Karpas-422 (cell line): ENCODE measurements at regions not wholly inside any gene's neighbourhood (a gene's known extent, or its start where the extent isn't known, plus 50 kb on each side); places are given as distances from the start of the nearest gene placed in this dataset.
"Not testable (repeated sequence)": the region's sequence is repeated elsewhere in the genome, so short reads cannot be mapped to it uniquely, and the experiment has no call there.

Source experiments
- DNase-seq: peaks from one replicate; pipeline ENCODE4 v3.0.0-alpha.2; 2015
- H2AFZ ChIP-seq: fragments of 200-600 bp; sonication (generic); 2 replicates; pipeline ENCODE4 v1.6.1; 2014; ENCODE audit warnings: antibody characterized with exemption, low read length, mixed read lengths
- H3K27ac ChIP-seq: fragments of 200-600 bp; sonication (generic); 2 replicates; pipeline ENCODE4 v1.5.1; 2014; ENCODE audit warnings: mild to moderate bottlenecking, low read length, moderate library complexity
- H3K27me3 ChIP-seq: fragments of 200-600 bp; sonication (generic); 2 replicates; pipeline ENCODE4 v1.6.1; 2014; ENCODE audit warnings: low read length, mixed read lengths
- H3K36me3 ChIP-seq: fragments of 200-600 bp; sonication (generic); 2 replicates; pipeline ENCODE4 v1.6.1; 2014; ENCODE audit warnings: low read length, mixed read lengths; ENCODE audit not compliant: insufficient read depth
- H3K4me1 ChIP-seq: fragments of 200-600 bp; sonication (generic); 2 replicates; pipeline ENCODE4 v1.6.1; 2014; ENCODE audit warnings: mild to moderate bottlenecking, low read length, mixed read lengths
- H3K4me2 ChIP-seq: fragments of 200-600 bp; sonication (generic); 2 replicates; pipeline ENCODE4 v1.6.1; 2014; ENCODE audit warnings: low read length, low read depth, mild to moderate bottlenecking; ENCODE audit not compliant: poor library complexity, severe bottlenecking
- H3K4me3 ChIP-seq: fragments of 200-600 bp; sonication (generic); 2 replicates; pipeline ENCODE4 v1.5.1; 2014; ENCODE audit warnings: mild to moderate bottlenecking, antibody characterized with exemption, low read length, mixed read lengths
- H3K79me2 ChIP-seq: fragments of 200-600 bp; sonication (generic); 2 replicates; pipeline ENCODE4 v1.6.1; 2014; ENCODE audit warnings: mild to moderate bottlenecking, low read length, mixed read lengths
- H3K9ac ChIP-seq: fragments of 200-600 bp; sonication (generic); 2 replicates; pipeline ENCODE4 v1.6.0; 2014; ENCODE audit warnings: low read length
- H3K9me2 ChIP-seq: fragments of 200-600 bp; sonication (generic), shearing (Covaris generic); replicated peaks from 2 replicates; pipeline ENCODE4 v1.6.0; 2014; ENCODE audit warnings: mild to moderate bottlenecking, low read length, moderate library complexity; ENCODE audit not compliant: insufficient read depth
- H3K9me3 ChIP-seq: fragments of 300-700, 200-600 bp; sonication (generic); 2 replicates; pipeline ENCODE4 v1.6.1; 2014; ENCODE audit warnings: low read length, mixed read lengths
- H4K20me1 ChIP-seq: fragments of 200-600 bp; sonication (generic); 2 replicates; pipeline ENCODE4 v1.6.1; 2014; ENCODE audit warnings: mild to moderate bottlenecking, antibody characterized with exemption, low read length, low read depth; ENCODE audit not compliant: insufficient read depth

DNA sequence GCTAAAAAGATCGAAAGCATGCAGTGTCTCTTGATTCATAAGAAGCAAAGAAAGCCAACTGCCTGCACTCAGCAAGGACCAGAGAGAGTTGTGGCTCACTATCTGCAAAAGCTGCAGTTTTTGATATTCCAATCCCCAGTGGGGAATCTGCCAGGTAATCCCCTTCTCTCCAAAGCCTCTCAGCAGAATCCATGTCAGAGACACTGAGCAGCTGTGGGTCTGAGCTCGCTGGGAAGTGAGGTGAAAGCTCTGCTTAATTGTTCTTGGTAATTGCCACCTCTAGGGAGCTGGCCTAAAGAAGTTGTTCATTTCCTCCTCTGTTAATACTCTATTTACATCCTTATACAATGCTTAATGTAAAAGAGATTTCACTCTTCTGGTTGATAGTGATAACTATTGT is 261.3 kb upstream of the LRRC4C start:
- DNase-seq = no peak

GRCh38 chr11:41728161-41728560 is 268.7 kb upstream of the LRRC4C start:
- not testable (repeated sequence) for H3K36me3 ChIP-seq, H3K27ac ChIP-seq, H3K4me3 ChIP-seq, DNase-seq, H3K4me2 ChIP-seq, H3K9me3 ChIP-seq, H4K20me1 ChIP-seq, H3K9me2 ChIP-seq, H3K9ac ChIP-seq, H2AFZ ChIP-seq, H3K4me1 ChIP-seq, H3K27me3 ChIP-seq, H3K79me2 ChIP-seq

More for the DNA sequence above, 261.3 kb upstream of the LRRC4C start:
- peaks cover 9% of the 10 kb centered on the region for H3K9me3 ChIP-seq
- no peak overlapping the region for H3K4me2 ChIP-seq
- H4K20me1 ChIP-seq = no peaks in the 10 kb centered on the region
- no peak overlapping the region for H3K4me3 ChIP-seq
- H3K9ac ChIP-seq = no peak overlapping the region
- H3K36me3 ChIP-seq = no peaks in the 10 kb centered on the region
- no peak overlapping the region for H2AFZ ChIP-seq
- H3K4me1 ChIP-seq = no peaks in the 10 kb centered on the region
- no peaks in the 10 kb centered on the region for H3K79me2 ChIP-seq
- H3K27me3 ChIP-seq = no peaks in the 10 kb centered on the region
- no peak overlapping the region for H3K27ac ChIP-seq
- H3K9me2 ChIP-seq = no peaks in the 10 kb centered on the region

- H3K9me3 ChIP-seq = peaks cover 13% of the 10 kb centered on the region; the same call in 1 of the 2 replicates
- H3K4me1 ChIP-seq = no peaks in the 10 kb centered on the region
- no peak overlapping the region for H3K4me3 ChIP-seq
- H3K27ac ChIP-seq = no peak overlapping the region
- no peak overlapping the region for H3K9ac ChIP-seq
- H3K27me3 ChIP-seq = no peaks in the 10 kb centered on the region
- no peak overlapping the region for H3K4me2 ChIP-seq
- no peaks in the 10 kb centered on the region for H3K79me2 ChIP-seq
- no peak overlapping the region for H2AFZ ChIP-seq
- no peaks in the 10 kb centered on the region for H3K9me2 ChIP-seq
- no peak for DNase-seq
- H4K20me1 ChIP-seq = no peaks in the 10 kb centered on the region
- no peaks in the 10 kb centered on the region for H3K36me3 ChIP-seq
Measured at GRCh38 chr11:41775296-41775695, 315.8 kb upstream of the LRRC4C start.

GRCh38 chr11:41779401-41779960 is 320.0 kb upstream of the LRRC4C start:
- H3K4me3 ChIP-seq = no peak overlapping the region
- peaks cover 16% of the 10 kb centered on the region; the same call in 1 of the 2 replicates for H3K9me3 ChIP-seq
- H2AFZ ChIP-seq = no peak overlapping the region
- DNase-seq = no peak
- no peaks in the 10 kb centered on the region for H3K36me3 ChIP-seq
- H4K20me1 ChIP-seq = no peaks in the 10 kb centered on the region
- H3K9me2 ChIP-seq = no peaks in the 10 kb centered on the region
- H3K4me2 ChIP-seq = no peak overlapping the region
- H3K27ac ChIP-seq = no peak overlapping the region
- H3K79me2 ChIP-seq = no peaks in the 10 kb centered on the region
- no peaks in the 10 kb centered on the region for H3K27me3 ChIP-seq
- no peak overlapping the region for H3K9ac ChIP-seq
- H3K4me1 ChIP-seq = no peaks in the 10 kb centered on the region

DNA sequence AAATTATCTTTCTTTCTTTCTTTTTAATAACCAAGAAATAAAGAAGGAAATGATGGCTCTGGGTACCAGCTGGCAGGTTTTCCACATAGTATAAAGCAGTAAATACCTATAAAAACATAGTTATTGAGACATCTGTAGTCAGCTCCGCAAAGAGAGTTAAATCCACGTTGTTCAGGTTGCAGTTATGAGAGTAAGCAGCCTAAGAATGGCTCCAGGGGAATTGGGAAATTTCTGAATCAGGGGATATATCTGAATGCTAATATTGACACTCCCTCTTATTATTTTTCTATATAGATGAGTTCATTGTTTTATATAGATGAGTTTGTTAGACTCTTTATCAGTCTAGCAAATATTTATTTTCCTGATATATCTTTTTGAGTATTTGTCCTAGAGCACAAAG is 322.0 kb upstream of the LRRC4C start:
- H3K4me3 ChIP-seq = no peak overlapping the region
- H3K36me3 ChIP-seq = no peaks in the 10 kb centered on the region
- no peak overlapping the region for H3K4me2 ChIP-seq
- no peak overlapping the region for H3K27ac ChIP-seq
- no peaks in the 10 kb centered on the region for H3K4me1 ChIP-seq
- no peaks in the 10 kb centered on the region for H4K20me1 ChIP-seq
- peaks cover 22% of the 10 kb centered on the region for H3K9me3 ChIP-seq
- DNase-seq = no peak
- H3K79me2 ChIP-seq = no peaks in the 10 kb centered on the region
- no peaks in the 10 kb centered on the region for H3K9me2 ChIP-seq
- H2AFZ ChIP-seq = no peak overlapping the region
- H3K9ac ChIP-seq = no peak overlapping the region
- no peaks in the 10 kb centered on the region for H3K27me3 ChIP-seq

DNA sequence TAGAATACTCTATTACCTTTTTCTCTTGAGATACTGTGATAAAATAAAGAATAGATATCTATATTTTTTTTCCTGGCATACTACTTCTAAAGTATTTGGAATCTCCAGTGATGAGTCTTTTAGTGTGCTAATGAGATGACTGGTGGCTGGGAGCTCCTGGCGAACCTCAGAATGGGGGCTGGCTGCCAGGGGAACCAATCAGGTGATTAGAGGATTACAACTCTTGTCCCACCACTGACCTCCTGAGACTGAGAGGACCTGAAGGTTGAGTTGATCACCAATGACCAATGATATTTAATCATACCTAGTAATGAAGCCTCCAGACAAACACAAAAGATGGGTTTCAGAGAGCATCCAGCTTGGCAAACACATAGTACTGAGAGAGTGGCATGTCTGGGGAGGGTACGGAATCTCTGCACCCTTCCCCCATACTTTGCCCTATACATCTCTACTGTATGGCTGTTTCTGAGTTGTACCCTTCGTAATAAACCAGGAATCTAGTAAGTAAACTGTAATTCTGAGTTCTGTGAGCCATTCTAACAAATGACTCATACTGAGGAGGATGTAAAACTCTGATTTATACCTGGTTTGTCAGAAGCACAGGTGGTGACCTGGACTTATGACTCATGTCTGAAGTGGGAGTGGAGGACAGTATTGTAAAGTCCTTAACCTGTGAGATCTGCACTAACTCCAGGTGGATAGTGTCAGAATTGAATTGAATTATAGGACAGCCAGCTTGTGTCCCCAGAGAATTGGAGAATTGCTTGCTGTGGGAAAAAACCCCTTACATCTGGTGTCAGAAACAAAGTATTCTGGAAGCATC is 325.3 kb upstream of the LRRC4C start:
- H3K36me3 ChIP-seq = no peaks in the 10 kb centered on the region

GRCh38 chr11:41786087-41786486 is 326.6 kb upstream of the LRRC4C start:
- H3K27ac ChIP-seq = no peak overlapping the region
- no peaks in the 10 kb centered on the region for H3K4me1 ChIP-seq
- H3K9ac ChIP-seq = no peak overlapping the region
- H3K9me3 ChIP-seq = peaks cover 29% of the 10 kb centered on the region
- no peak overlapping the region for H3K4me2 ChIP-seq
- no peaks in the 10 kb centered on the region for H3K36me3 ChIP-seq
- H3K9me2 ChIP-seq = no peaks in the 10 kb centered on the region
- no peak overlapping the region for H2AFZ ChIP-seq
- no peaks in the 10 kb centered on the region for H4K20me1 ChIP-seq
- H3K27me3 ChIP-seq = no peaks in the 10 kb centered on the region
- no peaks in the 10 kb centered on the region for H3K79me2 ChIP-seq
- DNase-seq = no peak
- no peak overlapping the region for H3K4me3 ChIP-seq

More for the DNA sequence above, 325.3 kb upstream of the LRRC4C start:
- Histone ChIP-seq H3K9ac (no peak overlapping the region), H3K4me1 (no peaks in the 10 kb centered on the region), H3K4me2 (no peak overlapping the region), H4K20me1 (no peaks in the 10 kb centered on the region), H3K79me2 (no peaks in the 10 kb centered on the region), H3K9me2 (no peaks in the 10 kb centered on the region), H3K9me3 (peaks cover 18% of the 10 kb centered on the region), H3K27me3 (no peaks in the 10 kb centered on the region), H3K27ac (no peak overlapping the region), H3K4me3 (no peak overlapping the region), H2AFZ (no peak overlapping the region)
- DNase-seq = no peak

- Histone ChIP-seq H3K79me2 (no peaks in the 10 kb centered on the region), H3K36me3 (no peaks in the 10 kb centered on the region), H4K20me1 (no peaks in the 10 kb centered on the region), H3K27ac (no peak overlapping the region), H3K27me3 (no peaks in the 10 kb centered on the region), H3K4me3 (no peak overlapping the region), H3K9me2 (no peaks in the 10 kb centered on the region), H3K9me3 (peaks cover 25% of the 10 kb centered on the region), H3K9ac (no peak overlapping the region), H2AFZ (no peak overlapping the region), H3K4me1 (no peaks in the 10 kb centered on the region), H3K4me2 (no peak overlapping the region)
- DNase-seq = no peak
Measured at GRCh38 chr11:41788177-41788576, 328.7 kb upstream of the LRRC4C start.
